NCI-H1417 treated with DMSO at 0.1 percent for 48 hours (cell line): ENCODE measurements at regions not wholly inside any gene's neighbourhood (a gene's known extent, or its start where the extent isn't known, plus 50 kb on each side); places are given as distances from the start of the nearest gene placed in this dataset.
"Not testable (repeated sequence)": the region's sequence is repeated elsewhere in the genome, so short reads cannot be mapped to it uniquely, and the experiment has no call there.

Experiments
- DNase-seq: peaks from one replicate; lab custom pipeline; 2025; lab: John Stamatoyannopoulos, UW

- DNase-seq = not testable (repeated sequence)
Observed at GRCh38 chr10:15921423-15921945, 61.2 kb upstream of the MINDY3 start.

- no peak for DNase-seq
Observed at GRCh38 chr10:15931376-15931775, 71.1 kb upstream of the MINDY3 start.

- DNase-seq = not testable (repeated sequence)
Observed at GRCh38 chr10:15939543-15939942, 79.2 kb upstream of the MINDY3 start.

- DNase-seq = no peak
Observed at GRCh38 chr10:15943426-15943825, 83.1 kb upstream of the MINDY3 start.

GRCh38 chr10:15954188-15954587, 93.9 kb upstream of the MINDY3 start:
- no peak for DNase-seq

- DNase-seq = no peak
Observed at GRCh38 chr10:15960277-15960676, 100.0 kb upstream of the MINDY3 start.

GRCh38 chr10:15972736-15973135, 112.4 kb upstream of the MINDY3 start:
- DNase-seq = not testable (repeated sequence)

GRCh38 chr10:15985690-15986089, 125.4 kb upstream of the MINDY3 start:
- DNase-seq = no peak

- DNase-seq = no peak
Observed at GRCh38 chr10:15990535-15991129, 130.3 kb upstream of the MINDY3 start.

- DNase-seq = no peak
Observed at GRCh38 chr10:15997313-15997712, 137.0 kb upstream of the MINDY3 start.

GRCh38 chr10:16001581-16001980, 141.3 kb upstream of the MINDY3 start:
- DNase-seq = no peak

GRCh38 chr10:16009785-16010184, 149.5 kb upstream of the MINDY3 start:
- no peak for DNase-seq

- DNase-seq = no peak
Observed at GRCh38 chr10:16011548-16011947, 151.2 kb upstream of the MINDY3 start.

- DNase-seq = no peak
Observed at GRCh38 chr10:16014469-16014868, 154.2 kb upstream of the MINDY3 start.

GRCh38 chr10:16016688-16017087, 156.4 kb upstream of the MINDY3 start:
- DNase-seq = no peak

GRCh38 chr10:16020836-16021235, 160.5 kb upstream of the MINDY3 start:
- no peak for DNase-seq

- DNase-seq = not testable (repeated sequence)
Observed at GRCh38 chr10:16026832-16027231, 166.5 kb upstream of the MINDY3 start.

- DNase-seq = no peak
Observed at GRCh38 chr10:16030562-16030961, 170.3 kb upstream of the MINDY3 start.

- no peak for DNase-seq
Observed at GRCh38 chr10:16049050-16049449, 188.7 kb upstream of the MINDY3 start.

- DNase-seq = no peak
Observed at GRCh38 chr10:16049782-16050181, 189.5 kb upstream of the MINDY3 start.

- no peak for DNase-seq
Observed at GRCh38 chr10:16063350-16063749, 203.0 kb upstream of the MINDY3 start.

- DNase-seq = not testable (repeated sequence)
Observed at GRCh38 chr10:16083551-16083950, 223.2 kb upstream of the MINDY3 start.

GRCh38 chr10:16105082-16105481, 244.8 kb upstream of the MINDY3 start:
- no peak for DNase-seq
